Ascending aorta (tissue), 2 donors: ENCODE measurements at regions not wholly inside any gene's neighbourhood (a gene's known extent, or its start where the extent isn't known, plus 50 kb on each side); places are given as distances from the start of the nearest gene placed in this dataset.

Experiments
- DNase-seq, 2 donors: peaks; one replicate each; pipeline ENCODE4 v3.0.0-alpha.2; 2019; ENCODE audit warnings: low spot score in 2 of 2
- H3K27ac ChIP-seq, 2 donors: fragments of 200-600 bp; sonication (generic); one replicate each; pipeline ENCODE4 v1.5.1; 2016 to 2017; ENCODE audit warnings: mild to moderate bottlenecking in 1 of 2
- H3K27me3 ChIP-seq: fragments of 200-600 bp; sonication (generic); one replicate; pipeline ENCODE4 v1.5.1; 2017
- H3K36me3 ChIP-seq, 2 donors: fragments of 200-600 bp; sonication (generic); one replicate each; pipeline ENCODE4 v1.5.1; 2016
- H3K4me1 ChIP-seq, 2 donors: fragments of 200-600 bp; sonication (generic); one replicate each; pipeline ENCODE4 v1.5.1; 2016 to 2017; ENCODE audit warnings: mild to moderate bottlenecking in 1 of 2
- H3K4me3 ChIP-seq, 2 donors: fragments of 200-600 bp; sonication (generic); one replicate each; pipeline ENCODE4 v1.5.1; 2016 to 2017; ENCODE audit warnings: mild to moderate bottlenecking in 1 of 2
- H3K9me3 ChIP-seq, 2 donors: fragments of 200-600 bp; sonication (generic); one replicate each; pipeline ENCODE4 v1.5.1; 2016
- intact Hi-C: fragments of 100-400 bp; cut with DNase I; formaldehyde crosslinking; loops from one replicate; pipeline ENCODE4 v1.15.1; 2023
- TF ChIP-seq, protein P1 (sequence below), 3 experiments: fragments of 200-600 bp in 2 of 3; fragments of 450-650 bp in 1 of 3; sonication (generic) in 2 of 3; IDR thresholded peaks; one replicate each; pipeline ENCODE4 v1.5.1; 2016 to 2019; ENCODE audit warnings: antibody characterized with exemption in 3 of 3, mild to moderate bottlenecking in 1 of 3, moderate library complexity in 1 of 3

DNA sequence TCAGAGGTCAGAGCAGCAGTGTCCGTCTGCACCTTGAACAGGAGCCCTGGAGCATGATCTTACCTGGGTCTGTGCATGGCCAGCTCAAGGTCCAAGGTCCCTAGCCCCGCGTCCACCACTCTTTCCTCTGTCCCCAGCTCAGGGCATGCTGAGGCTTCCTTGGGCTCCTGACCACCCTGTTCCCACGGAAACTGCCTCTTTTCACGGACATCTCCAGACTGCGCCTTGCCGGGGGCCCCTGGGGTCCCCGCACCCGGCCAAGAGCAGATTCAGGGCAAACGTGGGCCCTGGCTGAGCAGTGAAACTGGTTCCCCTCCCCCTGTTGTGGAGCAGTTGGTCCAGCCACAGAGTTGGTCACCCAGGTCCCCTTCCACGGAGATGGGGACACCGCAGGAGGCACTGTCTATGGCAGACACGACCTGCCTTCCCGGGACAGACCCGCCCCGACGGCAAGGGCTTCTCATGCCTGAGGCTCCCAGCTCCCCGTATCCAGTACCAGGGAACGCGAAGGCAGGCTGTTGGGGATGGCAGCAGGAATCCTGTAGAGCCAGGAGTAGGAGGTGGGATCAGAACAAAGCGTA, 217.4 kb upstream of the PPP2R2D start:
- H3K36me3 ChIP-seq = no peaks in the 10 kb centered on the region
- no peak overlapping the region for H3K4me3 ChIP-seq
- no peak for DNase-seq
- no peaks in the 10 kb centered on the region for H3K9me3 ChIP-seq
- no peaks in the 10 kb centered on the region for H3K4me1 ChIP-seq
- TF ChIP-seq, protein P1, sequence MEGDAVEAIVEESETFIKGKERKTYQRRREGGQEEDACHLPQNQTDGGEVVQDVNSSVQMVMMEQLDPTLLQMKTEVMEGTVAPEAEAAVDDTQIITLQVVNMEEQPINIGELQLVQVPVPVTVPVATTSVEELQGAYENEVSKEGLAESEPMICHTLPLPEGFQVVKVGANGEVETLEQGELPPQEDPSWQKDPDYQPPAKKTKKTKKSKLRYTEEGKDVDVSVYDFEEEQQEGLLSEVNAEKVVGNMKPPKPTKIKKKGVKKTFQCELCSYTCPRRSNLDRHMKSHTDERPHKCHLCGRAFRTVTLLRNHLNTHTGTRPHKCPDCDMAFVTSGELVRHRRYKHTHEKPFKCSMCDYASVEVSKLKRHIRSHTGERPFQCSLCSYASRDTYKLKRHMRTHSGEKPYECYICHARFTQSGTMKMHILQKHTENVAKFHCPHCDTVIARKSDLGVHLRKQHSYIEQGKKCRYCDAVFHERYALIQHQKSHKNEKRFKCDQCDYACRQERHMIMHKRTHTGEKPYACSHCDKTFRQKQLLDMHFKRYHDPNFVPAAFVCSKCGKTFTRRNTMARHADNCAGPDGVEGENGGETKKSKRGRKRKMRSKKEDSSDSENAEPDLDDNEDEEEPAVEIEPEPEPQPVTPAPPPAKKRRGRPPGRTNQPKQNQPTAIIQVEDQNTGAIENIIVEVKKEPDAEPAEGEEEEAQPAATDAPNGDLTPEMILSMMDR (IDR thresholded peaks at IDR 0.05) = no peak
- intact Hi-C loops = no loop called here
- no peaks in the 10 kb centered on the region for H3K27me3 ChIP-seq
- no peak overlapping the region for H3K27ac ChIP-seq

DNA sequence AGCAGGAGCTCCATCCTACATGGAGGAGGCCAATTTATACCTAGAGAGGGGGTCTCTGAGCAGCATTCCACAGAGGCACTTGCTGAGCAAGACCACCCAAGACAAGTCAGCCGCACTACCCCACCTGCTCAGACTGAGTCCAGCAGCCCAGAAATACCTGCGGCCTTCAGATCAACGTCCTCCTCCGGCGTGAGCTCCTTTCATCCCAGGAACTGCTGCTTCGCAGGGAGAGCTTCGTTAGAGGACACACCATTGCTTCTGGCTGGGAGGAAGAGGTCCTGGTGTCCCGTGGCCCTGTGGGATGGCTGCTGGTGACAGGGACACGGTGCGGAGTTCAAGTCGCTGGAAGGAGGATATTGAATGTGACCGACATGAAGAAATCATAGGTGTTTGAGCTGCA, 216.9 kb upstream of the PPP2R2D start:
- Histone ChIP-seq H3K4me1 (no peaks in the 10 kb centered on the region), H3K9me3 (no peaks in the 10 kb centered on the region), H3K36me3 (no peaks in the 10 kb centered on the region), H3K27me3 (no peaks in the 10 kb centered on the region), H3K4me3 (no peak overlapping the region), H3K27ac (no peak overlapping the region)
- DNase-seq = no peak
- intact Hi-C loops = no loop called here
- TF ChIP-seq, protein P1 (IDR thresholded peaks at IDR 0.05) = no peak

DNA sequence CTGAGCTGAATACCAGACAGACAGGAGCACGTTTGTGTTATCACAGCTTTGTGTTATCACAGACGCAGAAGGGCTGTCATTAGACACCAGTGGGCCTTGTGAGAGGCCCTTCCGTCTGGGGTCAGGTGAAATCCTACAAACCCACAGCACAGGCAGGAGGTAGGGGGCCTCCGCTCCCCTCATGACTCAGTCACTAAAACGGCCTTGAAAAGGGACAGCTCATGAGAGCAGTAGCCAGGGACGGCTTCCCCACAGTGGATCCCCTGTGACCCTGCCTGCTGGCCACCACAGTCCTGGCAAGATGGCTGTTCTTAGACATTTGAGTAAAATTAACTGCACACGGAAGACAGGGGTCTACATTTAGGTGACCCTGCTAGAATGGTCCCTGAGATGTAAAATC, 215.8 kb upstream of the PPP2R2D start:
- no peaks in the 10 kb centered on the region for H3K27me3 ChIP-seq
- H3K9me3 ChIP-seq = no peaks in the 10 kb centered on the region
- H3K4me3 ChIP-seq = no peak overlapping the region
- H3K4me1 ChIP-seq = no peaks in the 10 kb centered on the region
- intact Hi-C loops = no loop called here
- no peak overlapping the region for H3K27ac ChIP-seq
- TF ChIP-seq, protein P1 (IDR thresholded peaks at IDR 0.05) = no peak
- H3K36me3 ChIP-seq = no peaks in the 10 kb centered on the region
- DNase-seq = no peak

DNA sequence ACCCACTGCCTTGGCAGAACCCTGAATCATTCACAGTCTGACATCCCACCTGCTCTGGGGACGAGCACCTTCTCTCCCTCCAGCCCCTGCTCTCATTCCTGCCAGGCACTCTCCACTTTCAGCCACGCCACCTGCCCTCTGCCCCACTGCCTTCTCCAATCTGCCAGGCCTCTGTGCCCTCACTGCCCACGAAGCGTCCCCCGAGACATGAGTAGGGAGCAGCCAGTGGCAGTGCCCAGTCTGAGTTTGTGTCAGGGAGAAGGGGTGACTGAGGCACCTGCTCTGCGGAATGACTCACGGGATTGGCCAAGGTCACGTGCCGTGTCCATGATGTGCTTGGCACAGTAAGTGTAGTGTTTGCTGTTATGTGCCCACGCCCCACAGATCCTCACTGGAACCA, 215.2 kb upstream of the PPP2R2D start:
- no peaks in the 10 kb centered on the region for H3K36me3 ChIP-seq
- intact Hi-C loops = no loop called here
- H3K27ac ChIP-seq = no peak overlapping the region
- no peaks in the 10 kb centered on the region for H3K9me3 ChIP-seq
- H3K27me3 ChIP-seq = no peaks in the 10 kb centered on the region
- no peak overlapping the region for H3K4me3 ChIP-seq
- H3K4me1 ChIP-seq = no peaks in the 10 kb centered on the region
- TF ChIP-seq, protein P1 (IDR thresholded peaks at IDR 0.05) = no peak
- no peak for DNase-seq

DNA sequence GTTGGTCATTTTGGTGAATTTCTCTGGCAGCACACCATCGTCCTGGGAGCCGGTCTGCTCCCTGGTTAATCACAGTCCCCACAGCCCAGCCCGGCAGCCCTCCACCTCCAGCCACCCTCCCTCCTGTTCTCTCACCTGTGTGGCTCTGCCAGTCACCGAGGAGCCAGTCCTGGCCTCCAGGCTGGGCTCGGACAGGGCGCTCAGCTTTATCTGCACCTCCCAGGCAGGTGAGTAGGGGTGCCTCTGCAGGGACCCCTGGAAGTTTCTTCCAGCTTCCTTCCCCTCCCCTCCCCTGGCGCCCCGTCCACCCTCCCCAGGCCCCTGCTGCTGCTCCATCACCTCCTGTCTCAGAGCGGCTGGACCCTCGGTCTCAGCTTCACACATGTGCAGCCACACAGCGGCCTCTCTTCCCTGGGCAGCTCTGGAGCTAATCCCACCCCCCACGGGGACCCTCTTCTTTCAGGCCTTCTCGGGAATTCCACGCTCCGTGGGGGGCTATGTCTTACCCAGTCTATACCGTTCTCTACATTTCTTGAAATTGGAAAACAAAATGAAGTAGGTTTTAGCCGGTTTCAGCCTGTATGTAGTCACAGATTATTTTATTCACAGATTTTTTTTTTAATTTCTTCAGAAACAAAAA, 213.9 kb upstream of the PPP2R2D start:
- no peaks in the 10 kb centered on the region for H3K4me1 ChIP-seq
- no peak overlapping the region for H3K4me3 ChIP-seq
- no peak overlapping the region for H3K27ac ChIP-seq
- H3K27me3 ChIP-seq = no peaks in the 10 kb centered on the region
- TF ChIP-seq, protein P1 (IDR thresholded peaks at IDR 0.05) = no peak
- no peaks in the 10 kb centered on the region for H3K36me3 ChIP-seq
- intact Hi-C loops = no loop called here
- H3K9me3 ChIP-seq = no peaks in the 10 kb centered on the region
- no peak for DNase-seq
